GM12872 (cell line): ENCODE measurements at regions not wholly inside any gene's neighbourhood (a gene's known extent, or its start where the extent isn't known, plus 50 kb on each side); places are given as distances from the start of the nearest gene placed in this dataset.

Experiments
- CTCF ChIP-seq: IDR thresholded peaks from 3 replicates; pipeline ENCODE4 v1.5.1; 2011; ENCODE audit warnings: low read depth, mild to moderate bottlenecking, low read length, moderate library complexity; ENCODE audit not compliant: insufficient read depth

GRCh38 chr7:46830-47140, 145.6 kb upstream of the FAM20C start:
- TF ChIP-seq CTCF: no peak

- TF ChIP-seq CTCF: no peak
Measured at GRCh38 chr7:51456-52068, 140.8 kb upstream of the FAM20C start.

- no peak for TF ChIP-seq CTCF
Measured at GRCh38 chr7:52100-52499, 140.3 kb upstream of the FAM20C start.

GRCh38 chr7:53531-53930, 138.8 kb upstream of the FAM20C start:
- no peak for TF ChIP-seq CTCF

- no peak for TF ChIP-seq CTCF
Measured at GRCh38 chr7:54615-55014, 137.8 kb upstream of the FAM20C start.

GRCh38 chr7:55690-56248, 136.6 kb upstream of the FAM20C start:
- TF ChIP-seq CTCF: no peak

- no peak for TF ChIP-seq CTCF
Measured at GRCh38 chr7:56291-56913, 136.0 kb upstream of the FAM20C start.
